Adrenal gland (tissue), 9 donors: ENCODE measurements at regions not wholly inside any gene's neighbourhood (a gene's known extent, or its start where the extent isn't known, plus 50 kb on each side); places are given as distances from the start of the nearest gene placed in this dataset.

ENCODE experiments used
- DNase-seq, 7 donors: peaks; one replicate each; pipeline ENCODE4 v3.0.0-alpha.2; 2019 to 2020
- H3K27ac ChIP-seq, 5 donors: fragments of 200-600 bp; sonication (generic) in 4 of 5; 1 replicate in 3 of 5; 2 replicates in 2 of 5; pipeline versions ENCODE4 v1.5.1 to v1.8.0; 2016 to 2020; ENCODE audit warnings: mild to moderate bottlenecking in 1 of 5
- H3K27me3 ChIP-seq: fragments of 200-600 bp; 2 replicates; pipeline ENCODE4 v1.8.0; 2021
- H3K36me3 ChIP-seq, 2 donors: fragments of 200-600 bp; replicated peaks in 1 of 2; 1 replicate in 1 of 2; 2 replicates in 1 of 2; pipeline versions ENCODE4 v1.5.1 to v1.8.0; 2018 to 2022
- H3K4me1 ChIP-seq, 2 donors: fragments of 200-600 bp; replicated peaks in 1 of 2; 1 replicate in 1 of 2; 2 replicates in 1 of 2; pipeline versions ENCODE4 v1.5.1 to v1.8.0; 2018 to 2021
- H3K4me3 ChIP-seq, 4 donors: fragments of 200-600 bp; sonication (generic) in 3 of 4; one replicate each; pipeline ENCODE4 v1.5.1; 2016 to 2018
- H3K9me3 ChIP-seq, 3 donors: fragments of 200-600 bp; sonication (generic) in 1 of 3; replicated peaks in 1 of 3; 1 replicate in 2 of 3; 2 replicates in 1 of 3; pipeline versions ENCODE4 v1.5.1 to v1.8.0; 2016 to 2021
- POLR2A ChIP-seq, 2 donors: fragments of 450-650 bp; IDR thresholded peaks; one replicate each; pipeline ENCODE4 v1.6.1; 2017; ENCODE audit warnings: antibody characterized with exemption in 2 of 2, mild to moderate bottlenecking in 2 of 2, moderate library complexity in 1 of 2
- WGBS, 4 donors: extraction: QIAGEN DNeasy Blood & Tissue Kit in 2 of 4; methylation state at CpG; one replicate each; pipeline versions ENCODE4 v1.1.5 to v1.1.7; 2013 to 2017; 5-methylcytosine and 5-hydroxymethylcytosine counted together
- intact Hi-C, 2 donors: fragments of 100-400 bp; cut with DNase I; formaldehyde crosslinking; loops; one replicate each; pipeline versions ENCODE4 v1.14.1 to v1.15.0; 2022 to 2023
- TF ChIP-seq, protein P1 (sequence below), 6 experiments: fragments of 450-650 bp in 4 of 6; fragments of 200-600 bp in 2 of 6; sonication (generic) in 1 of 6; IDR thresholded peaks; 1 replicate in 5 of 6; 2 replicates in 1 of 6; pipeline versions ENCODE4 v1.5.1 to v1.8.0; 2016 to 2021; ENCODE audit warnings: antibody characterized with exemption in 6 of 6, mild to moderate bottlenecking in 2 of 6, moderate library complexity in 1 of 6
- donor health status: healthy with polysubstance abuse.
- donor health status: Bipolar disorder and iron deficiency.
- donor health status: DM: yes; HTN: yes; CAD: no.
- donor health status: DM: no; HTN: no; CAD: no.
- donor health status: DM: no; HTN: no; CAD: no.

DNA sequence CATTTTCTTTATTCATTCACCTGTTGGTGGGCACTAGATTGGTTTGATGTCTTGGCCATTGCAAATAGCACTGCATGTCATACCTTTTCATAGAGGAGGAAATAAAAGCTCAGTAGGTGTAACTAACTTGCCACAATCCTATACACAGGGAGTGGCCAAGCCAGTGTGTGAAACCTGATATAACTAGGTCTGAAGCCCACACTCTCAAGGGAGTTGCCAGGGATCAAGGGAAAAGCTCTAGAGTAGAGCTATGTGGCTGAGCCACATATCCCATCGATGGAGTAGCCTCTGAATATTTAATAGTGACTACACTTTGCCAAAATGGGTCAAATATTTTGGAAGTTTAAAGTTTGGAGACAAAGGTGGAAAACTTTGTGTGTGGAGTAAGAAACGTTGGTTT, 66.1 kb upstream of the TSHZ3 start:
- H3K36me3 ChIP-seq, result no peaks in the 10 kb centered on the region
- intact Hi-C loops, result no loop called here
- no peak for TF ChIP-seq POLR2A (IDR thresholded peaks at IDR 0.05)
- TF ChIP-seq, protein P1, sequence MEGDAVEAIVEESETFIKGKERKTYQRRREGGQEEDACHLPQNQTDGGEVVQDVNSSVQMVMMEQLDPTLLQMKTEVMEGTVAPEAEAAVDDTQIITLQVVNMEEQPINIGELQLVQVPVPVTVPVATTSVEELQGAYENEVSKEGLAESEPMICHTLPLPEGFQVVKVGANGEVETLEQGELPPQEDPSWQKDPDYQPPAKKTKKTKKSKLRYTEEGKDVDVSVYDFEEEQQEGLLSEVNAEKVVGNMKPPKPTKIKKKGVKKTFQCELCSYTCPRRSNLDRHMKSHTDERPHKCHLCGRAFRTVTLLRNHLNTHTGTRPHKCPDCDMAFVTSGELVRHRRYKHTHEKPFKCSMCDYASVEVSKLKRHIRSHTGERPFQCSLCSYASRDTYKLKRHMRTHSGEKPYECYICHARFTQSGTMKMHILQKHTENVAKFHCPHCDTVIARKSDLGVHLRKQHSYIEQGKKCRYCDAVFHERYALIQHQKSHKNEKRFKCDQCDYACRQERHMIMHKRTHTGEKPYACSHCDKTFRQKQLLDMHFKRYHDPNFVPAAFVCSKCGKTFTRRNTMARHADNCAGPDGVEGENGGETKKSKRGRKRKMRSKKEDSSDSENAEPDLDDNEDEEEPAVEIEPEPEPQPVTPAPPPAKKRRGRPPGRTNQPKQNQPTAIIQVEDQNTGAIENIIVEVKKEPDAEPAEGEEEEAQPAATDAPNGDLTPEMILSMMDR (IDR thresholded peaks at IDR 0.05), result no peak
- no peaks in the 10 kb centered on the region for H3K27me3 ChIP-seq
- no peaks in the 10 kb centered on the region for H3K4me1 ChIP-seq
- no peaks in the 10 kb centered on the region for H3K9me3 ChIP-seq
- no peak overlapping the region for H3K4me3 ChIP-seq
- DNase-seq, result no peak
- H3K27ac ChIP-seq, result no peak overlapping the region
- 51 to 67% (median 56%) methylated on average over 2 of the region's 2 CpGs for WGBS, 4 donors

DNA sequence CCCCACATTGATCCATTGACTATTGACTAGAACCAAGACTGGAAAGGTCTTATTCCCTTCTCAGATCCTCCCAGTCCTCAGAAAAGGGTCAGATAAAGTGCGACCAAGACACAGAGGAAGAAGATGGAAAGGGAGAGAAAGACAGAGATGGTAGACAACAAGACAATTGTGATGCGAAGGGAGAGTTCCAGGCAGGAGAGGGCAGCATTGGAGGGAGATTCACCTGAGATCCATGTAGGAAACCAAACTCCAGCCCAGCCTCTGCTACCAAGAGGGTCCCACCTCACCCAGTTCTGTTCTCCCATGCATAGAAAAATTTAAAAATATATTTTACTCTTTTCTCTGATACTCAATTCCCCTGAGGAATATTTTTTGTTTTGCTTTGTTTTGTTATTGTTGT, 67.3 kb upstream of the TSHZ3 start:
- no peak overlapping the region for H3K4me3 ChIP-seq
- TF ChIP-seq, protein P1 (IDR thresholded peaks at IDR 0.05), result no peak
- no peak for TF ChIP-seq POLR2A (IDR thresholded peaks at IDR 0.05)
- WGBS, 4 donors, result 75 to 92% (median 82%) methylated on average over 2 of the region's 2 CpGs
- no peak for DNase-seq
- intact Hi-C loops, result no loop called here
- no peak overlapping the region for H3K27ac ChIP-seq
- H3K4me1 ChIP-seq, result no peaks in the 10 kb centered on the region
- no peaks in the 10 kb centered on the region for H3K27me3 ChIP-seq
- no peaks in the 10 kb centered on the region for H3K9me3 ChIP-seq
- H3K36me3 ChIP-seq, result no peaks in the 10 kb centered on the region

DNA sequence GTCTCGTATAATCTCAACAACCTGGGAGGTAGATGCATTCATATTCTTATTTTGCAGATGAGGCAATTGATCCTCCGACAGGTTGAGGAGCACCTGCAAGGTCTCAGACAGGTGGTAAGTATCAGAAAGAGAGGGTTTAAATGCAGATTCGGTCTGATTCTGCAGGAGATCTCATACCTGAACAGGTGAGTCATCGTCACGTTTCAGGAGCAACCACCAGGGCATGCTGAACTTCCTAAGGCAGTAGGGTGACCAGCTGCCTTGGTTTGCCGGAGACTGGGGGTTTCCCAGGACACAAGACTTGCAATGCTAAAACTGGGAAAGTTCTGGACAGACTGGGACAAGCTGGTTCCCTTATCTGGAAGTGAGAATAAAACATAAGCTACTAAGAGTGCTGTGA, 68.8 kb upstream of the TSHZ3 start:
- intact Hi-C loops, result no loop called here
- H3K9me3 ChIP-seq, result no peaks in the 10 kb centered on the region
- 54 to 66% (median 57%) methylated on average over 6 of the region's 6 CpGs for WGBS, 4 donors
- H3K4me1 ChIP-seq, result no peaks in the 10 kb centered on the region
- no peak for TF ChIP-seq POLR2A (IDR thresholded peaks at IDR 0.05)
- TF ChIP-seq, protein P1 (IDR thresholded peaks at IDR 0.05), result no peak
- no peak for DNase-seq
- no peak overlapping the region for H3K4me3 ChIP-seq
- H3K36me3 ChIP-seq, result no peaks in the 10 kb centered on the region
- H3K27ac ChIP-seq, result no peak overlapping the region
- no peaks in the 10 kb centered on the region for H3K27me3 ChIP-seq

DNA sequence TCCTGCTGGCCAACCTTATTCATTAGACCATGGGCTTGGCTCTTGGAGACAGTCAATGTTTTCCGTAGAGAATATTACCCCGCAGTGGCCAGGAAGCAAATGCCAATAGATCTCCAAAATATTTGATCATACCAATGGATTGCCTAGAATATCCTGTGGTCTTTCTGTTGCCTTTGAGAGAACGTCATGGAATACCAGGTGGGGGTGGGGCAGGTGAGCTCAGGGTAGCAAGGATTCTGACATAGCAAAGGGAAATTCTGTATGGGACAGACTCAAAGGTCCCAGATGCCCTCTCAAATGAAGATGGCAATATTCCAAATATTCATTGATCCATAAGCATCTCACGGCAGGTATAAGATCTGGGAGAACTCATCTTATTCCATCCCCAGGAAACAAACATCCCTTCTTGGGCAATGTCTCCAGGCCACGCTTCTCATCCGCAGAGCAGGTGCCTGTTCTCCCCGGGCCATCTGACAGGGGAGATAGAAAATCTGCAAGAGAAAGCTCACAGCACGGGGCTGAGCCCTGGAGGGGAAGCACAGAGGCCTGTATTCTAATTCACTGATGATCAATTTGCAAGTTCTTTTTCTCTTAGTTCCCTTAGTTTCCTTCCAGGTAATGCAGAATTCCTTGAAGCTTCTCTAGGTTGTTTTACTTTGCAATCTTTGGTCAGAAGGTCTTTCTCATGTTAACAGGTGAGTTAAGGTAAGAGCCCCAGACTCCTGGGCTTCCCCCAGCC, 69.6 kb upstream of the TSHZ3 start:
- H3K9me3 ChIP-seq, result no peaks in the 10 kb centered on the region
- TF ChIP-seq, protein P1 (IDR thresholded peaks at IDR 0.05), result no peak
- no peak for TF ChIP-seq POLR2A (IDR thresholded peaks at IDR 0.05)
- no peaks in the 10 kb centered on the region for H3K36me3 ChIP-seq
- WGBS, 4 donors, result 56 to 78% (median 59%) methylated on average over 7 to 8 of the region's 8 CpGs
- H3K4me1 ChIP-seq, result no peaks in the 10 kb centered on the region
- no peak for DNase-seq
- H3K27ac ChIP-seq, result no peak overlapping the region
- H3K27me3 ChIP-seq, result no peaks in the 10 kb centered on the region
- intact Hi-C loops, result no loop called here
- no peak overlapping the region for H3K4me3 ChIP-seq
